H9 (cell line): ENCODE measurements at regions not wholly inside any gene's neighbourhood (a gene's known extent, or its start where the extent isn't known, plus 50 kb on each side); places are given as distances from the start of the nearest gene placed in this dataset.

Experiments
- DNase-seq: peaks from one replicate; pipeline ENCODE4 v3.0.0-alpha.2; 2017
- H2AFZ ChIP-seq: one replicate; pipeline ENCODE4 v1.6.1; 2013; ENCODE audit warnings: mild to moderate bottlenecking, low read length, control low read depth, moderate library complexity
- H2AK5ac ChIP-seq: 2 replicates; pipeline ENCODE4 v1.6.1; 2013; ENCODE audit warnings: low read length, control low read depth, mixed read lengths; ENCODE audit not compliant: insufficient read length
- H2BK120ac ChIP-seq: one replicate; pipeline ENCODE4 v1.6.1; 2013; ENCODE audit warnings: low read depth, mild to moderate bottlenecking, low read length, control low read depth, inconsistent platforms; ENCODE audit not compliant: poor library complexity, severe bottlenecking
- H2BK12ac ChIP-seq: 2 replicates; pipeline ENCODE4 v1.6.1; 2013; ENCODE audit warnings: low read length, control low read depth, mixed read lengths, low read depth; ENCODE audit not compliant: insufficient read length
- H2BK15ac ChIP-seq: 2 replicates; pipeline ENCODE4 v1.6.1; 2013; ENCODE audit warnings: low read depth, low read length, control low read depth
- H2BK20ac ChIP-seq: one replicate; pipeline ENCODE4 v1.6.1; 2013; ENCODE audit warnings: low read depth, mild to moderate bottlenecking, low read length, control low read depth, inconsistent platforms; ENCODE audit not compliant: poor library complexity, severe bottlenecking
- H2BK5ac ChIP-seq: 2 replicates; pipeline ENCODE4 v1.6.1; 2013; ENCODE audit warnings: low read length, control low read depth, mixed read lengths; ENCODE audit not compliant: insufficient read length
- H3K14ac ChIP-seq: 2 replicates; pipeline ENCODE4 v1.6.1; 2013; ENCODE audit warnings: low read length, control low read depth; ENCODE audit not compliant: insufficient read depth
- H3K18ac ChIP-seq: 2 replicates; pipeline ENCODE4 v1.6.1; 2013; ENCODE audit warnings: low read depth, mild to moderate bottlenecking, mixed read lengths, low read length, control low read depth; ENCODE audit not compliant: insufficient read length
- H3K23ac ChIP-seq: 2 replicates; pipeline ENCODE4 v1.6.1; 2013; ENCODE audit warnings: low read length, control low read depth, mixed read lengths, low read depth; ENCODE audit not compliant: insufficient read length
- H3K23me2 ChIP-seq: 2 replicates; pipeline ENCODE4 v1.6.1; 2013; ENCODE audit warnings: low read depth, mild to moderate bottlenecking, mixed read lengths, low read length, control low read depth; ENCODE audit not compliant: insufficient read length, poor library complexity, severe bottlenecking
- H3K27ac ChIP-seq: 2 replicates; pipeline ENCODE4 v1.5.1; 2013; ENCODE audit warnings: low read length, control low read depth, mixed read lengths, low read depth; ENCODE audit not compliant: insufficient read length
- H3K27me3 ChIP-seq: 2 replicates; pipeline ENCODE4 v1.6.1; 2013; ENCODE audit warnings: low read length, control low read depth, inconsistent platforms; ENCODE audit not compliant: insufficient read depth
- H3K4ac ChIP-seq: 2 replicates; pipeline ENCODE4 v1.6.1; 2013; ENCODE audit warnings: low read depth, mild to moderate bottlenecking, control low read depth, inconsistent platforms, low read length, moderate library complexity
- H3K4me1 ChIP-seq: 2 replicates; pipeline ENCODE4 v1.6.1; 2013; ENCODE audit warnings: low read length, control low read depth, inconsistent platforms; ENCODE audit not compliant: insufficient read depth
- H3K4me2 ChIP-seq: 2 replicates; pipeline ENCODE4 v1.6.1; 2013; ENCODE audit warnings: low read length, control low read depth, mixed read lengths; ENCODE audit not compliant: insufficient read length, insufficient read depth
- H3K56ac ChIP-seq: 2 replicates; pipeline ENCODE4 v1.6.1; 2013; ENCODE audit warnings: low read depth, mild to moderate bottlenecking, mixed read lengths, low read length, control low read depth; ENCODE audit not compliant: insufficient read length
- H3K79me1 ChIP-seq: 2 replicates; pipeline ENCODE4 v1.6.1; 2013; ENCODE audit warnings: low read depth, mild to moderate bottlenecking, moderate library complexity, low read length, control low read depth, inconsistent platforms; ENCODE audit not compliant: insufficient read depth, poor library complexity, severe bottlenecking
- H3K79me2 ChIP-seq: 2 replicates; pipeline ENCODE4 v1.6.1; 2013; ENCODE audit warnings: low read length, control low read depth, inconsistent platforms; ENCODE audit not compliant: insufficient read depth
- H3K9ac ChIP-seq: 2 replicates; pipeline ENCODE4 v1.6.1; 2013; ENCODE audit warnings: low read length, control low read depth, mixed read lengths; ENCODE audit not compliant: insufficient read length; ENCODE audit errors: extremely low read depth
- H3K9me3 ChIP-seq: one replicate; pipeline ENCODE4 v1.6.1; 2013; ENCODE audit warnings: low read depth, low read length, inconsistent platforms; ENCODE audit not compliant: control insufficient read depth
- H3T11ph ChIP-seq: one replicate; pipeline ENCODE4 v1.6.1; 2013; ENCODE audit warnings: mild to moderate bottlenecking, low read length, control low read depth, inconsistent platforms
- H4K20me1 ChIP-seq: one replicate; pipeline ENCODE4 v1.6.1; 2013; ENCODE audit not compliant: control insufficient read depth, insufficient read length, insufficient read depth
- H4K5ac ChIP-seq: 2 replicates; pipeline ENCODE4 v1.6.1; 2013; ENCODE audit warnings: low read depth, mild to moderate bottlenecking, mixed read lengths, low read length, control low read depth; ENCODE audit not compliant: insufficient read length
- H4K8ac ChIP-seq: replicated peaks from 2 replicates; pipeline ENCODE4 v1.6.1; 2013; ENCODE audit warnings: low read length, control low read depth, mixed read lengths, low read depth; ENCODE audit not compliant: insufficient read length
- H4K91ac ChIP-seq: 2 replicates; pipeline ENCODE4 v1.6.1; 2013; ENCODE audit warnings: low read depth, mild to moderate bottlenecking, moderate library complexity, mixed read lengths, low read length, control low read depth; ENCODE audit not compliant: insufficient read length
- H3K27ac Mint-ChIP-seq, 3 experiments: 2 replicates in 2 of 3; 3 replicates in 1 of 3; pipeline ENCODE4 v1.8.0; 2020 to 2021; ENCODE audit warnings: mixed read lengths in 3 of 3, mild to moderate bottlenecking in 1 of 3, moderate library complexity in 1 of 3
- H3K27me3 Mint-ChIP-seq: 2 replicates; pipeline ENCODE4 v1.8.0; 2021; ENCODE audit warnings: low read depth, mild to moderate bottlenecking, moderate library complexity, mixed read lengths
- H3K36me3 Mint-ChIP-seq, 3 experiments: 2 replicates in 2 of 3; 3 replicates in 1 of 3; pipeline ENCODE4 v1.8.0; 2020 to 2021; ENCODE audit warnings: low read depth in 3 of 3, mixed read lengths in 3 of 3; ENCODE audit not compliant: insufficient read depth in 1 of 3
- H3K4me1 Mint-ChIP-seq, 2 experiments: 2 replicates each; pipeline ENCODE4 v1.8.0; 2020; ENCODE audit warnings: mixed read lengths in 2 of 2
- H3K4me3 Mint-ChIP-seq, 2 experiments: 2 replicates in 1 of 2; 3 replicates in 1 of 2; pipeline ENCODE4 v1.8.0; 2020 to 2021; ENCODE audit warnings: mild to moderate bottlenecking in 2 of 2, mixed read lengths in 2 of 2, moderate library complexity in 1 of 2
- H3K9me3 Mint-ChIP-seq, 2 experiments: 2 replicates in 1 of 2; 3 replicates in 1 of 2; pipeline ENCODE4 v1.8.0; 2020; ENCODE audit warnings: mild to moderate bottlenecking in 2 of 2, mixed read lengths in 2 of 2, moderate library complexity in 1 of 2
- WGBS: extraction: QIAGEN DNeasy Blood & Tissue Kit; methylation state at CpG from one replicate; pipeline ENCODE4 v1.1.7; 2013; ENCODE audit warnings: missing lambda C conversion rate, low lambda C conversion rate, mixed read lengths; ENCODE audit not compliant: insufficient read length; ENCODE audit errors: extremely low coverage; 5-methylcytosine and 5-hydroxymethylcytosine counted together
- TF ChIP-seq, protein P1 (sequence below): fragments of 200-600 bp; sonication (generic); conservative IDR thresholded peaks from 3 replicates; pipeline ENCODE4 v1.8.0; 2021; ENCODE audit warnings: antibody characterized with exemption, mild to moderate bottlenecking

DNA sequence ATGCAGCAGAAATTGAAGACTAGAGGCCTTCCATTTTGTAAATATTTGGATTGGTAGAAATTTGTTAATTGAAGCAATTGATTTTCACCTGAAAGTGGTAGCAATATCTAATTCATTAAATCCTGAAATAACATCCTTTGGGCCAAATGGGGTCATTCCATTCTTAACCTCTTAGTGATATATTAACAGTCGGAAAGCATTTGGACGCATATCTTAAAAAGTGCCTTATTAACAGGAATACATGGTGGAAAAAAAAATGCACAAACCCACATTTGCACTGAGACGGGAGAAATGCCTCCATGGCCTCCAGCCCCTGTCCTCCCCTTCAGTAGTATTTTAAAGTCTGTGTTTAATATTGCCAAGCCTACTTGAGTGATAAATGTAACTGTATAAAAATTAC, 205.5 kb downstream of the TFAP2B start:
- Histone ChIP-seq H2BK12ac (no peak overlapping the region), H3K56ac (no peak overlapping the region), H3K4me1 (no peaks in the 10 kb centered on the region), H2BK20ac (no peak overlapping the region), H3K4ac (no peak overlapping the region), H3K18ac (no peak overlapping the region), H3K9me3 (no peaks in the 10 kb centered on the region), H4K5ac (no peak overlapping the region), H3K79me2 (no peaks in the 10 kb centered on the region), H2BK15ac (no peak overlapping the region), H3K23ac (no peak overlapping the region), H2AFZ (no peak overlapping the region), H2BK5ac (no peak overlapping the region), H2BK120ac (no peak overlapping the region), H3K79me1 (no peaks in the 10 kb centered on the region), H3K23me2 (no peaks in the 10 kb centered on the region), H3K4me2 (no peak overlapping the region), H4K91ac (no peak overlapping the region), H4K8ac (no peak overlapping the region), H3K27me3 (no peaks in the 10 kb centered on the region), H4K20me1 (no peaks in the 10 kb centered on the region), H3K9ac (no peak overlapping the region), H2AK5ac (no peak overlapping the region), H3K14ac (no peak overlapping the region), H3T11ph (no peak overlapping the region), H3K27ac (no peak overlapping the region)
- no CpG with 5 or more reads among the region's 3 CpGs for WGBS
- peaks cover 6 to 15% of the 10 kb centered on the region in 2 experiments; a peak in 3 of 4 replicates for H3K4me1 Mint-ChIP-seq
- H3K36me3 Mint-ChIP-seq, result no peaks in the 10 kb centered on the region
- TF ChIP-seq, protein P1, sequence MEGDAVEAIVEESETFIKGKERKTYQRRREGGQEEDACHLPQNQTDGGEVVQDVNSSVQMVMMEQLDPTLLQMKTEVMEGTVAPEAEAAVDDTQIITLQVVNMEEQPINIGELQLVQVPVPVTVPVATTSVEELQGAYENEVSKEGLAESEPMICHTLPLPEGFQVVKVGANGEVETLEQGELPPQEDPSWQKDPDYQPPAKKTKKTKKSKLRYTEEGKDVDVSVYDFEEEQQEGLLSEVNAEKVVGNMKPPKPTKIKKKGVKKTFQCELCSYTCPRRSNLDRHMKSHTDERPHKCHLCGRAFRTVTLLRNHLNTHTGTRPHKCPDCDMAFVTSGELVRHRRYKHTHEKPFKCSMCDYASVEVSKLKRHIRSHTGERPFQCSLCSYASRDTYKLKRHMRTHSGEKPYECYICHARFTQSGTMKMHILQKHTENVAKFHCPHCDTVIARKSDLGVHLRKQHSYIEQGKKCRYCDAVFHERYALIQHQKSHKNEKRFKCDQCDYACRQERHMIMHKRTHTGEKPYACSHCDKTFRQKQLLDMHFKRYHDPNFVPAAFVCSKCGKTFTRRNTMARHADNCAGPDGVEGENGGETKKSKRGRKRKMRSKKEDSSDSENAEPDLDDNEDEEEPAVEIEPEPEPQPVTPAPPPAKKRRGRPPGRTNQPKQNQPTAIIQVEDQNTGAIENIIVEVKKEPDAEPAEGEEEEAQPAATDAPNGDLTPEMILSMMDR, result no peak
- DNase-seq, result no peak
- H3K4me3 Mint-ChIP-seq, result no peak overlapping the region
- no peak overlapping the region for H3K27ac Mint-ChIP-seq
- H3K27me3 Mint-ChIP-seq, result no peaks in the 10 kb centered on the region
- no peaks in the 10 kb centered on the region for H3K9me3 Mint-ChIP-seq
